ENCODE measurements at regions not wholly inside any gene's neighbourhood (a gene's known extent, or its start where the extent isn't known, plus 50 kb on each side); places are given as distances from the start of the nearest gene placed in this dataset.

GRCh38 chr9:90726215-90726614, 75.4 kb upstream of the SYK start:
- H3K9me3 ChIP-seq (ENCODE audit: insufficient read depth, low read depth), result no peaks in the 10 kb centered on the region
- no peaks in the 10 kb centered on the region for H3K36me3 ChIP-seq (ENCODE audit: low read depth)
- H2AFZ ChIP-seq, result no peak overlapping the region
- H3K4me2 ChIP-seq, result no peak overlapping the region
- H3K4me3 ChIP-seq, result no peak overlapping the region
- no peaks in the 10 kb centered on the region for H4K20me1 ChIP-seq (ENCODE audit: insufficient read depth)
- H3K79me2 ChIP-seq (ENCODE audit: low read depth), result no peaks in the 10 kb centered on the region
- ChIA-PET CTCF (no interaction called here), POLR2A (ENCODE audit: unreplicated experiment) (no interaction called here)
- no TSS peak for BruUV-seq (replicated peaks)
- H3K4me1 ChIP-seq (replicated peaks; ENCODE audit: insufficient read depth), result no peaks in the 10 kb centered on the region
- TF ChIP-seq CTCF (conservative IDR thresholded peaks at IDR 0.05) (peak; percentile 31; the same call in 1 of the 2 replicates), EZH2 (IDR thresholded peaks at IDR 0.05; ENCODE audit: low read depth) (no peak)
- DNase-seq, result no peak
- no peaks in the 10 kb centered on the region for H3F3A ChIP-seq (ENCODE audit: insufficient read depth, low read depth)
- no peaks in the 10 kb centered on the region for H3K9me2 ChIP-seq (ENCODE audit: insufficient read depth)
- intact Hi-C loops (cut with micrococcal nuclease; ENCODE audit: unreplicated experiment), result no loop called here
- H3K27ac ChIP-seq, result no peak overlapping the region
- H3K27me3 ChIP-seq (ENCODE audit: insufficient read depth, low read depth), result no peaks in the 10 kb centered on the region

- POLR2A ChIA-PET (ENCODE audit: unreplicated experiment), result no interaction called here
- Histone ChIP-seq H3K27ac (no peak overlapping the region), H2AFZ (no peak overlapping the region), H3F3A (ENCODE audit: insufficient read depth, low read depth) (no peaks in the 10 kb centered on the region), H3K4me2 (no peak overlapping the region), H4K20me1 (ENCODE audit: insufficient read depth) (no peaks in the 10 kb centered on the region), H3K27me3 (ENCODE audit: insufficient read depth, low read depth) (no peaks in the 10 kb centered on the region), H3K4me3 (no peak overlapping the region), H3K4me1 (replicated peaks; ENCODE audit: insufficient read depth) (no peaks in the 10 kb centered on the region), H3K36me3 (ENCODE audit: low read depth) (no peaks in the 10 kb centered on the region), H3K9me3 (ENCODE audit: insufficient read depth, low read depth) (no peaks in the 10 kb centered on the region), H3K9me2 (ENCODE audit: insufficient read depth) (no peaks in the 10 kb centered on the region), H3K79me2 (ENCODE audit: low read depth) (no peaks in the 10 kb centered on the region)
- TF ChIP-seq EZH2 (IDR thresholded peaks at IDR 0.05; ENCODE audit: low read depth), result no peak
- TF ChIP-seq CTCF (conservative IDR thresholded peaks at IDR 0.05), result no peak
- intact Hi-C loops (cut with micrococcal nuclease; ENCODE audit: unreplicated experiment), result no loop called here
- no TSS peak for BruUV-seq (replicated peaks)
- CTCF ChIA-PET, result no interaction called here
- no peak for DNase-seq
These were observed 76.7 kb upstream of the SYK start for GRCh38 chr9:90724880-90725279.

- H3K4me3 ChIP-seq, result no peak overlapping the region
- H3K79me2 ChIP-seq (ENCODE audit: low read depth), result no peaks in the 10 kb centered on the region
- no peaks in the 10 kb centered on the region for H3F3A ChIP-seq (ENCODE audit: insufficient read depth, low read depth)
- ChIA-PET CTCF (no interaction called here), POLR2A (ENCODE audit: unreplicated experiment) (no interaction called here)
- intact Hi-C loops (cut with micrococcal nuclease; ENCODE audit: unreplicated experiment), result no loop called here
- no peaks in the 10 kb centered on the region for H3K36me3 ChIP-seq (ENCODE audit: low read depth)
- no peaks in the 10 kb centered on the region for H4K20me1 ChIP-seq (ENCODE audit: insufficient read depth)
- no peak for DNase-seq
- H3K9me2 ChIP-seq (ENCODE audit: insufficient read depth), result no peaks in the 10 kb centered on the region
- no peak overlapping the region for H3K4me2 ChIP-seq
- BruUV-seq (replicated peaks), result no TSS peak
- no peak overlapping the region for H3K27ac ChIP-seq
- H3K9me3 ChIP-seq (ENCODE audit: insufficient read depth, low read depth), result no peaks in the 10 kb centered on the region
- H3K4me1 ChIP-seq (replicated peaks; ENCODE audit: insufficient read depth), result no peaks in the 10 kb centered on the region
- TF ChIP-seq CTCF (conservative IDR thresholded peaks at IDR 0.05) (no peak), EZH2 (IDR thresholded peaks at IDR 0.05; ENCODE audit: low read depth) (no peak)
- H3K27me3 ChIP-seq (ENCODE audit: insufficient read depth, low read depth), result no peaks in the 10 kb centered on the region
- H2AFZ ChIP-seq, result no peak overlapping the region
These were observed 77.5 kb upstream of the SYK start for GRCh38 chr9:90724112-90724511.
